ENCODE measurements at regions not wholly inside any gene's neighbourhood (a gene's known extent, or its start where the extent isn't known, plus 50 kb on each side); places are given as distances from the start of the nearest gene placed in this dataset.
"Not testable (repeated sequence)": the region's sequence is repeated elsewhere in the genome, so short reads cannot be mapped to it uniquely, and the experiment has no call there.

- no peak for DNase-seq
Measured at GRCh38 chr11:122220321-122220720, 104.3 kb upstream of the BLID start.

- DNase-seq, result no peak
Measured at GRCh38 chr11:122219791-122220190, 103.8 kb upstream of the BLID start.

- DNase-seq, result peak; percentile 3 to 19
Measured at GRCh38 chr11:122215244-122215992, 99.4 kb upstream of the BLID start.

- DNase-seq, result no peak
Measured at GRCh38 chr11:122214567-122214966, 98.6 kb upstream of the BLID start.

- no peak for DNase-seq
Measured at GRCh38 chr11:122214080-122214479, 98.1 kb upstream of the BLID start.

- no peak for DNase-seq
Measured at GRCh38 chr11:122213171-122213570, 97.2 kb upstream of the BLID start.

GRCh38 chr11:122210367-122210997, 94.5 kb upstream of the BLID start:
- no peak for DNase-seq

GRCh38 chr11:122209619-122210366, 93.8 kb upstream of the BLID start:
- no peak for DNase-seq

GRCh38 chr11:122207921-122208764, 92.1 kb upstream of the BLID start:
- no peak for DNase-seq

- DNase-seq, result no peak
Measured at GRCh38 chr11:122207505-122207904, 91.5 kb upstream of the BLID start.

- no peak for DNase-seq
Measured at GRCh38 chr11:122205036-122205435, 89.0 kb upstream of the BLID start.

- DNase-seq, result no peak
Measured at GRCh38 chr11:122204206-122204605, 88.2 kb upstream of the BLID start.

GRCh38 chr11:122202951-122203456, 87.0 kb upstream of the BLID start:
- peak; percentile 16 to 19 for DNase-seq

GRCh38 chr11:122202161-122202950, 86.3 kb upstream of the BLID start:
- no peak for DNase-seq

- DNase-seq, result no peak
Measured at GRCh38 chr11:122201106-122201505, 85.1 kb upstream of the BLID start.

GRCh38 chr11:122199661-122200060, 83.6 kb upstream of the BLID start:
- no peak for DNase-seq

- no peak for DNase-seq
Measured at GRCh38 chr11:122198291-122198983, 82.4 kb upstream of the BLID start.

- no peak for DNase-seq
Measured at GRCh38 chr11:122197066-122197987, 81.3 kb upstream of the BLID start.

GRCh38 chr11:122195790-122196189, 79.8 kb upstream of the BLID start:
- DNase-seq, result no peak

GRCh38 chr11:122193881-122194480, 78.0 kb upstream of the BLID start:
- DNase-seq, result not testable (repeated sequence)

Data from CD4-positive, alpha-beta T cell treated with Interleukin-1 beta for 1 hour (primary cell).